ENCODE measurements at regions not wholly inside any gene's neighbourhood (a gene's known extent, or its start where the extent isn't known, plus 50 kb on each side); places are given as distances from the start of the nearest gene placed in this dataset.
"Not testable (repeated sequence)": the region's sequence is repeated elsewhere in the genome, so short reads cannot be mapped to it uniquely, and the experiment has no call there.

DNA sequence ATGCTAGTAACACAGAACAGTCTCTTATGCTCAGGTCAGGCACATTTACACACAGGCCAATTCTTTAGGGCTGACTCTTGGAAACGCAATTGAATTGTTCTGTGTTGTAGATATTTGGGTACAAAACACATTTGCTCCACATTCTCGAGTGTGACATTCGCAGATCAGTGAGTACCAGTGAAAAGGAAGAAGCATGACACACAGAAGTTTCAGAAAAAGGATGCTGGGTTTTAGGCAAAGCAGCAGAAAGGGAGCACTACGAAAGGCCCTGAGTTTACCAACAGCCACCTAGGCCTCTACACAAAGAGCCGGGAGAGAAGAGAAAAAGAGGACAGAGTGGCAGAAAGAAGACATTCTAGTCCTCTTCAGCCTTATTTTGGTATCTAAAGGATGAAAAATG, 254.4 kb upstream of the BTG1 start:
- ATAC-seq: no peak
- intact Hi-C loops (cut with DNase I): no loop called here
- DNase-seq (ENCODE audit: low spot score): no peak

DNA sequence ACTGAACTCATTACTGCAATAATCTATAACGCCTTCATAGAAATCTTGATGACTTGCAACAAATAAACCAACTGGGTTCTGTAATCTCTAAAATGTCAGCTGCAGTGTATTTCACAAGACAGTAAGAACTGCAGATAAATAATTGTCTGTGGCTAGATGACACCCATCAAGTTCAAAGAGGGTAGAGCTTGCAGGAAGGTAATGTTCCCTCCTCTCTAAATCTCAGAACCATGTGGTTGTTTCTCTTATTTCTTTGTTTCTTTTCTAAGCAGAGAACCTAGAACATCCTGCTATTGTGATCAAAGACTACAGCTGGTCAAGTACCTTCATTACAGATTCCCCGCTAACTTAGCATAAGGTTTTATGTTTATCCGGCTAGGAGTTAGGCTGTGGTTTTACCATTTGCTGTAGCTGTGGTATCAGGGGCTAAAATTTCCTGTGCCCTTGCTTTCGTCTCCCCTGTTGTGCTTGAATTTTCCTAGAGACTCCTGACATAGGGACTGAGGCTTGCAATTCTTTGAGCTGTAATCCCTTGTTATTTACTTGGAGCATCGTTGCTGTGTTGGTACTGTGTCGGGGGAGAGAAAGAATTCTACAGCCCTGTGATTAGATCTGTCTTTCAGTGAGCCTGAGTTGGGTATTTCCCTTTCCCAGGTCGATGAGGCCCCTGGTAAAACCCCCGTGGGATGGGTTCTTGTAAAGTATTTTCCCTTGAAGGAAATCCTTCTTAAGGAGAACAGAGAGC, 253.1 kb upstream of the BTG1 start:
- ATAC-seq (no peak), DNase-seq (ENCODE audit: low spot score) (no peak)
- intact Hi-C loops (cut with DNase I): no loop called here

DNA sequence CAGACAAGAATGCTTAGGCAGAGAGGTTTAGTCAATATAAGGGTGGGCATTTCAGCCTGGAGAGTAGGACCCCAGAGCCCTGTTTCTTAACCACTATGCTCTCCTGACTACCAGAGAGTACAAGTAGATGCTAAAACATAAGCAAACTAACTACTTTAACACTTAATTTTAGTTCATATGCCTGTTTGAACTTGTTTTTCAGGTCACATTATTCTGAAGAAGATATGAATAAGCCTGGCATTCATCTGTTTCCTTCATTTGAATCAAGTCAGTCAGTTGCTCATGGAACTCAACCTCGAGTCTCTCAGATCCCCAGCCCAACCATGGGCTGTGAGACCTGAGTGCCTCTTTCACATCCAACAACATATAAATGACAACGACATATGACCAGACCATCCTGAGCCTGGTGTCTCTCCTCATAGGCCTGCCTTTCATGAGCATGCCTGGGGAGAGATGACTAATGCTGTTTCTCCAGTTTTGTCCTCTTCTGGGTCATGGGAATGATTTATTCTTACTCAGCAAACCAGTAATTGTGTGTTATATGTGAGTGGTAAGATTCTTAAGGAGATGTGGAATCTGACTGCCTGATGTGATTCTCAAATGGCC, 251.1 kb upstream of the BTG1 start:
- ATAC-seq: no peak
- DNase-seq (ENCODE audit: low spot score): no peak
- intact Hi-C loops (cut with DNase I): no loop called here

DNA sequence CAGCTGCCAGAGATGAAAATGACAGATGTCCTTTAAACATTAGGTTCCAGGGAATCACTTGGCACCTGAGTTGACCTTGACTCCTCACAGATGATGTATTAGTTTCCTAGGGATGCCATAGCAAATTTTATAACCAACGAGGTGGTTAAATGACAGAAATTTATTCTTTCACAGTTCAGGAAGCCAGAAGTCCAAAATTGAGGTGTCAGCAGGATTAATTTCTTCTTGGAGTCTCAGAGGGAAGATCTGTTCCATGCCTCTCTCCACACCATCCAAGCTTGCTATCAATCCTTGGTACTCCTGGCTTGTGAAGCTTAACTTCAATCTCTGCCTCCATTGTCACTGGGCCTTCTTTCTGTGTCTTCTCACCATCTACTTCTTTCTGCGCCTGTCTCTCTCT, 249.7 kb upstream of the BTG1 start:
- ATAC-seq: no peak
- DNase-seq (ENCODE audit: low spot score): no peak
- intact Hi-C loops (cut with DNase I): no loop called here

DNA sequence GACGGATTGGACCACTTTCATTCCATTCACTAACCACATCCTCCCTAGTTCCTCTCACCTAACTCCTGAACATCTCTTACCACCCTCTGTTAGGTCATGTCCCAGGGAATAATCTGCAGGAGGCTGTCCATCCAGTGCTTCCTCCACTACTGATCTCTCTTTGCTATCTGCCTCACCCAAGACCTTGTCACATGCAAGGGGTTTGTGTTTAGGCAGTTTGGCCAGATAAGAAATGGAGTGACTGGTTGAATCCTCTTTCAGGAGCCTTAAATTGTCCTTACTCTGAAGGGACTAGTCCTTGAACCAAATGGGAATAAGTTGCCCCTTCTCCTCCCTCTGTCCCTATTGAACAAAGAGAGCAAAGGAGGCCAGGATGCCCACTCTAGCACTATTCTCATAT, 249.2 kb upstream of the BTG1 start:
- ATAC-seq (no peak), DNase-seq (ENCODE audit: low spot score) (no peak)
- intact Hi-C loops (cut with DNase I): no loop called here

DNA sequence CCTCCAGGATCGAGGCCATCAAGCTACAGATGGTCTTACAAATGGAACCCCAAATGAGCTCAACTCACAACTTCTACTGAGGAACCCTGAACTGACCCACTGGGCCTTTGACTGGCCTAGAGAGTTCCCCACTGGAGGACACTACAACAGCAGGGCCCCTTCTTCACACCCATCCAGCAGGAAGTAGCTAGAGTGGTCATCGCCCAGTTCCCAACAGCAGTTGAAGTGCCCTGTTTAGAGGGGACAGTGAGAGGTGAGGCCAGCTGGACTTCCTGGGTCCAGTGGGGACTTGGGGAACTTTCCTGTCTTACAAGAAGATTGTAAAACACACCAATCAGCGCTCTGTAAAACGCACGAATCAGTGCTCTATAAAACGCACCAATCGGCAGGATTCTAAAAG, 247.9 kb upstream of the BTG1 start:
- ATAC-seq: no peak
- intact Hi-C loops (cut with DNase I): no loop called here
- no peak for DNase-seq (ENCODE audit: low spot score)

DNA sequence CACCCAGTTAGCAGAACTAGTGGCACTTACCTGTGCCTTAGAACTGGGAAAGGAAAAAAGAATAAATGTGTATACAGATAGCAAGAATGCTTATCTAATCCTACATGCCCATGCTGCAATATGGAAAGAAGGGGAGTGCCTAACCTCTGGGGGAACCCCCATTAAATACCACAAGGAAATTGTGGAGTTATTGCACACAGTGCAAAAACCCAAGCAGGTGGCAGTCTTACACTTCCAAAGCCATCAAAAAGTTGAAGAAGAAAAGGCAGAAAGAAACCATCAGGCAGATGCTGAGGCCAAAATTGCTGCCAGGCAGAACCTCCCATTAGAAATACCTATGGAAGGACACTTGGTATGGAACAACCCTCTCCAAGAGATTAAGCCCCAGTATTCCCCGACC, 246.1 kb upstream of the BTG1 start:
- intact Hi-C loops (cut with DNase I); ATAC-seq; DNase-seq (ENCODE audit: low spot score): not testable (repeated sequence)

DNA sequence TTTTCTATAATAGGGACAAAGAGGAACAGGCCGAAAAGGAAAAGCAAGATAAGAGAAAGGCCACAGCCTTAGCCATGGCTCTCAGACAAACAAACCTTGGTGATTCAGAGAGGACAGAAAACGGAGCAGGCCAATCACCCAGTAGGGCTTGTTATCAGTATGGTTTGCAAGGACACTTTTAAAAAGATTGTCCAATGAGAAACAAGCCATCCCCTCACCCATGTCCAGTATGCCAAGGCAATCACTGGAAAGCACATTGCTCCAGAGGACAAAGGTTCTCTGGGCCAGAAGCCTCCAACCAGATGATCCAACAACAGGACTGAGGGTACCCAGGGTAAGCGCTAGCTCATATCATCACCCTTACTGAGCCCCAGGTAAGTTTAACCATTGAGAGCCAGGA, 243.8 kb upstream of the BTG1 start:
- intact Hi-C loops (cut with DNase I): no loop called here
- DNase-seq (ENCODE audit: low spot score): no peak
- no peak for ATAC-seq

DNA sequence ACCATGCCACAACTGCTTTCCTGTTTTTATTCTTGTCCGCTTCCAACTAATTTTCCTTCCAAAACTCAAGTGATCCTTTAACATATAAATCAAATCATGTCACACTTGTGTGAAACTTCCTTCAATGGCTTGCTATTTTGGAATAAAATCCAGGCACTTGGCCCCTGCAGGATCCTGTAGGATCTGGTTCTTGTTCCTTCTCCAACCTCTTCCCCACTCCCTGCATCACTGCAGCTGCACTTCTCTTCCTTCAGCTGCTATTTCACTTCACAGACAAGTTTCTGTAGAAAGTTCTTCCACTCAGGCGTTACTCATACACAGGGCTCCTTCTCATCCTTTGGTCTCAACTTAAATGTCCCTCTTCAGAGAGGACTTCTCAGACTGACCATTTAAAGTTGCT, 239.7 kb upstream of the BTG1 start:
- intact Hi-C loops (cut with DNase I): no loop called here
- ATAC-seq: no peak
- no peak for DNase-seq (ENCODE audit: low spot score)

DNA sequence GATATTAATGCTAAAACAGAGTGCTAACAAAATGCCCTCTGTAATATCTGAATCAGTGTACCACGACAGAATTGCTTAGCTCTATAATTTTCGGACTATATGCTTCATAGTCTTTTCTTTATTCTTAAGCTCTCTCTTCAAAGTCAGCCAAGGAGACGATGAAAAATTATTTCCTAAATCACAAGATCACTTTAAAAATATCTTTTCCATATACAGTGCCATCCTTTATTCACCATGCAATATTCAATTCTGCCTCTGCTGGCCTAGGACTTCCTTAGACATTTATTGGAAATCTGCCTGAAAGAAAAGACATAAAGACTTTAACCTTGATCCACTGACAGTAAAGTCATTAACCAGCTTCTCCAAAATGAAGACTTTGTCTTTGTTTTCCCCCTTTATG, 238.9 kb upstream of the BTG1 start:
- intact Hi-C loops (cut with DNase I): no loop called here
- ATAC-seq (no peak), DNase-seq (ENCODE audit: low spot score) (no peak)

DNA sequence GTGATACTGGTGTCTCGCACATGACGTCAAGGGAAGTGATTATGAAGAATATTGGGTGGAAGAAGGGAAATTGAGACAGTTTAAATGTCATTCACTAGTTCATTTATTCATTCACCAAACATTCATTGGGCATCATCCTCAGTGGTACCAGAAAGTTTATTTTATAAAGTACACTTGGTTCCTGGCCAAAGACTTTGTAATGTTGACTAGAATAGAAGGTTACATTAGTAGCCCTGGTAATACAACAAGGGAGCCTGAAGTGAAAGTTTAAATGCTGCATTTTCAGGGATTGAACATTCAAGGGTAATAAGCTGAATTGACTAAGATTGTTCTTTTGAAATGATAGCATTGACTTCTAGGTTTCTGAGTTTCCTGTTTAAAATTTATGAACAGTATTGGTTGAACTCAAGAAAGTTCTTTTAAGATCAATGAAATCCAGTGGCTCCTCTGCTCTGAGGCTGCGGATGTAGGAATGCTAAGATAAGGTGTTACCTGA, 236.8 kb upstream of the BTG1 start:
- no peak for DNase-seq (ENCODE audit: low spot score)
- no peak for ATAC-seq
- intact Hi-C loops (cut with DNase I): no loop called here

DNA sequence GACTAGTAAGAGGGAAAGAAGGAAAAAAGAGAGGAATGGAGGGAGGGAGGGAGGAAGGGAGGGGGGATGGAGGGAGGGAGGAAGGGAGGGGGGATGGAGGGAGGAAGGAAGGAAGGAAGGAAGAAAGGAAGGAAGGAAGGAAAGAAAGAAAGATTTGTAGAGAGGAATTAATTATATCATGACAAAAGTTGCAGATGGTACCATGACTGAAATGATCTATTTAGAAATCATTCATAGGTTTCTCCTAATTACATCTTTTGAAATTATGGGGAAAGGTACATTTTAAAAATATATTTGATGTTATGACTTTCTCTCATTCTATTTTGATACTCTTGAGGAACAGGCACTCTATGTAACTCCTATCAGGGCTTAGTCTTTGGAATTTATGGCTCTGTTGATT, 236.2 kb upstream of the BTG1 start:
- intact Hi-C loops (cut with DNase I): no loop called here
- ATAC-seq (no peak), DNase-seq (ENCODE audit: low spot score) (no peak)

DNA sequence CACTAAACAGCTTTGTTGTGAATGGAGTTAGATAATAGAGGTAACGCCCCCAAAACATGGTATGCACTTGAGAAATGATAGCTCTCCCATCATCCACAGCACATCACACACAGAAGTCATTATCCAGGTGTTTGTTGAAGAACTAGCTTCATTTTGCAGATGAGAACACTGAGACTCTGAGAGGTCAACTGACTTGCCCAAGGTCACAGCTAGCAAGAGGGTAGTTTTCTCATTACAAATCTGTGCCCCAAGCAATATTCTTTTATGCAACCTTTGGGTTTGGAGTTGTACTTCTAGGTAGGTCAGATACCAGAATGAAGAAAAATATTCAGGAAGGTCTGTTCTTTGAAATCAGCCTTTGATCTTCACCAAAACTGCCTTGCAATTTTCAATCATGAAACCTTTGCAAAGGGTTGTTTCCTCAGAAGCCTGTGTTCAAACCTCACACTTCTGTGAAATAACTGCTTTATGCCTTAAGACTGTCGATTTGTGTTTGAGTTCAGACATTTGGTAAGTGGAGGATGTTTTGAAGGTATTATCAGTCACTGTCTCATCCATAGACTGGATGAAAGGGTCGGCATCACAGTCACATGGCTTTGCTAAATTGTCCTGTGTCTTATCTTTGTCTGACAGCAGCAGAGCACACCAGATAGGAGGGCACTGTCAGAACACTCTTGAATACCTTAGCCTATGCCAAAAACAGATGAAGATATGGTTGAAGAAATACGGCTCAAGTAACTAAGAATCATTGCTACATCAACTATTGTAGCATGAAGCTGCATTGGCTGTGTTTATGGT, 233.2 kb upstream of the BTG1 start:
- intact Hi-C loops (cut with DNase I): no loop called here
- DNase-seq (ENCODE audit: low spot score): no peak
- no peak for ATAC-seq

DNA sequence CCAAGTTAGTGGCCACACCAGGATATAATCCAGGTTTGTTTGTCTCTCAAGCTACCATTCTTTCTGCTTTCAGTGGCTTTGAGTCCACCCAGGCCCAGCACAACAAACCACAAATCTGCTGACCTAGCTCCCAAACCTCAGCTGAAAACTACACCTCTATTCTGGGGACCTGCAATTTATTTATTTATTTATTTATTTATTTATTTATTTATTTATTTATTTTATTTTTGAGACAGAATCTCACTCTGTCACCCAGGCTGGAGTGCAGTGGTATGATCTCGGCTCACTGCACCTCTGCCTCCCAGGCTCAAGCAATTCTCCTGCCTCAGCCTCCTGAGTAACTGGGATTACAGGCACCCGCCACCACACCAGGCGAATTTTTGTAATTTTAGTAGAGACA, 229.9 kb upstream of the BTG1 start:
- intact Hi-C loops (cut with DNase I); DNase-seq (ENCODE audit: low spot score); ATAC-seq: not testable (repeated sequence)

DNA sequence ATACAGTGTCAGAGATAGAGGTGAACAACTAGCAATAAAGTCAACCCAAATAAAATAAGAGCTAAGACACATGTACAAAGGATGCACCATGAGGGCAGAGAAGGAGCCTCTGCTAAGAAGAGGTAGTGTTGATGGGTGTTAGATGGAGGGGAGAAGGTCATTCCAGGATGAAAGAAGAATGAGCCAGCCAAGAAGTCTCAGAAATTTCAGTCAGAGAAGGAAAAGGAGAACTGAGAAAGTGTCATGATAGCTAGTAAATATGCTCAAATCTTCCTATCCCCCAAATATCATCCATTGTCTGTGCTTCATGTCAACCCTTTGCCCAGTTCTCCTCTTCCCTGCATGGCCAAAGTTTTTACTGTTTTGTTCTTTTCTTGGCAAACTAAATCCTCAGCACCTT, 225.2 kb upstream of the BTG1 start:
- DNase-seq (ENCODE audit: low spot score) (no peak), ATAC-seq (no peak)
- intact Hi-C loops (cut with DNase I): no loop called here

DNA sequence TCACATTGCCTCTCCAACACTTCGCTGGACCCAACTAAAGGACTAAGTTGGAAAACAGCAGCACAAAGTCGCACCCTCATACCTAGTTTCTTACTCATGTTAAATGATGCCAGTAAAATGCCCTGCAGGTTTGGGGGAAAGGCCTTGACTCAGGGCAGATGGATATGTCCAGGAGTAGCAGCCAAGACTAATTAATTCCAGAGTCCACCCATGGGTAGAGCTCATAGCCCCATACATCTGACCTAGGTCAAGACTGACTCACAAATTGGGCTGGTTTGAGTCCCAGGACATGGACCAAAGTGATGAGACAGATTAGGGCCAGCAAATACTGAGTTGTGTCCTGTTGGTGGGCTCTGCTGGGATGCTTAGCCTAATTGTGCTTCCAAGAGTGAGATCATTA, 224.0 kb upstream of the BTG1 start:
- ATAC-seq: peak; percentile 67
- DNase-seq (ENCODE audit: low spot score): no peak
- intact Hi-C loops (cut with DNase I): no loop called here

DNA sequence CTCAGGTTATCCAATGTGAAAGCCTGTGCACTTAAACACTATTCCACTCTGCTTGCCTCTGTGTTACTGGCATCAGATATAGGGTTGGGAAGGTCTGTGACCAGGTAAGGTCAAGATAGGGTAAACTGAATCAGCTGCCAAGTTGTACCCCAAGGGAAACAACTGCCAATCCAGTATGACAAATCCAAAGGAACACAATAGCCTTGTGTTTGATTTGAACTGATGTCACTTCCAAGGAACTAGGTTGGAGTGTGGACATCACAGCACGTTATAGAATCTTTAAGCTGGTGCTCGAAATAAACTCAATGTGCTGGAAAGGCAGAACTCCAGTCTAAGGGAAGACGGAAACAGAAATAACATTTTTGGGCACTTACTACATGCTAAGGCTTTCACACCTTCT, 223.4 kb upstream of the BTG1 start:
- DNase-seq (ENCODE audit: low spot score): no peak

DNA sequence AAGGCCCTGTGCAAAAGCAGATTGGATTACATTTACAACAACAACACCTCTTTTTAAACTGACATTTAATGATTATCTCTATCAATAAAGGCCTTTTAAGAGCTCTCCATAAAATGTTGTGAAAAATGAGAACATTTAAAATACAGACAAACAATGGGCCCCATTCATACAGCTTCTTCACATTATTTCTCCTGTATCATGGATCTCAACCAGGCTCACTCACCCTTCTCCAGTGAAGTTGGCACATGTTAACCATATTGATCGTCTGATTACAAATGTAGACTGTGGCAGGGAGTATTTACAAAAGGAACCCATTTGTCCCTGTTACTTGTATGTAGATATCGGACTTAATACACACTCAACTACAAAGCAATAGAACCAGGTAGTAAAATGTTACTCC, 220.2 kb upstream of the BTG1 start:
- ATAC-seq (no peak), DNase-seq (ENCODE audit: low spot score) (no peak)
- intact Hi-C loops (cut with DNase I): no loop called here

More for the DNA sequence above, 223.4 kb upstream of the BTG1 start:
- peak; percentile 47 for ATAC-seq
- intact Hi-C loops (cut with DNase I): no loop called here

DNA sequence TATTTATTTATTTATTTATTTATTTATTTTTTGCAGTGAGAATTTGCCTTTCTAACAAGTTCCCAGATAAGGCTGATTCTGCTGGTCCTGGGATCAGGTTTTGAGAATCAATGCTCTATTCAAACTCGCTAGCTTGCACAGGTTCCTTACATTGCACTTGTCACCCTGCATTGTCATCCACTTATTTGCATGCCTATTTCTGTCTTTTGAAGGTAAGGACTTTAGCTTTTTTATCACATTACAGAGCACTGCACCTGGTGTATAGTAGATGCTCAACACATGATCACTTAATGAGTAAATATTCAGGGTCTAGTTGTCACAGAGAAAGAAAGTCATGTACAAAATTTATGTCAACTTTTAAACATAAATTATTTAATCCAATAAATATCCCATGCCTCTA, 219.7 kb upstream of the BTG1 start:
- intact Hi-C loops (cut with DNase I): no loop called here
- DNase-seq (ENCODE audit: low spot score) (no peak), ATAC-seq (no peak)
